SW480 (cell line): ENCODE measurements at regions not wholly inside any gene's neighbourhood (a gene's known extent, or its start where the extent isn't known, plus 50 kb on each side); places are given as distances from the start of the nearest gene placed in this dataset.
A peak's percentile ranks its signal among the peaks of the same experiment; 100 is the strongest.
"Not testable (repeated sequence)": the region's sequence is repeated elsewhere in the genome, so short reads cannot be mapped to it uniquely, and the experiment has no call there.

Experiments used
- DNase-seq: peaks from one replicate; pipeline ENCODE4 v3.0.0-alpha.2; 2016; ENCODE audit warnings: low spot score

DNA sequence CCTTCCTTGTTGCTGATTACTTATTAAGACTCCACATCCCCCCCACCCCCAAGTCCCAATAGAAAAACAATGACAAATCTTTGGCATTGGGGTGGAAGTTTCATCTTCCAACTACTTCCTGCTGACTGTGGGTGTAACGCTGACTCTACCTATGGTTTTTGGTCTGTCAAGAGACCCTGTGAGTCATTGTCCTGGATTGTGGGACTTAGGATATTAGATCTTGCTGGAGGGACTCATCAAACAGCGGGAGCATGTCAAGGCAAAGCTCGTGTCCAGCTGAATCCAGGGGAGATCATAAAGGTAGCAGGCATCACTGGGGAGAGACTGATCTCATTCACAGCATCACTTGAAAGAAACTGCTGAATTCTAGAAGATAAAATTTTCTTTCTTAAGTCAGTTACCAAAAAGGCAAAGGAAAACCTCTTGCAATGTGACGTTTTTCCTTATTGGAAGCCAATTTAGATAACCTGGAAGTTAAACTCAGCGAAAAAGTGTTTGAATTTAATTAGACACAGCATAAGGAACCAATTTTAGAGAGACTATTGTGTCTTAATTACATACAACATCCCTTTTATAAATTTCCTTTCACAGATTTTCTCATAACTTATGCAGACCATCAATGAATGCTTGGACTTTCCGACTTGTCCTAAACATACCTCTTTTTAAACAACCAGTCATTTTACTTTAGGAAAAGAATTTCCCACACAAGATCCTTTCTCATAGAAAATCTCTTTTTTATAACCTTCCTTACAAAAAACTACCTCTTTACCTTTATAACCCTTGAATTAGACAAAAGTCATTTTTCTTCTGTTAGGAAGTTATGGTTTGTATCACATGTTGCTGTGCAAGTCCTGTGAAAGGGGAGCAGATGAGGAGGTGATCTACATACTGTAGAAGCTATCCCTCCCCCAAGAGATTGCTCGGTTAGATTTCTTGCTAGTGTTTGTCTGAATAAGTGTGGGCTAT is 94.6 kb upstream of the SCAF11 start:
- no peak for DNase-seq

DNA sequence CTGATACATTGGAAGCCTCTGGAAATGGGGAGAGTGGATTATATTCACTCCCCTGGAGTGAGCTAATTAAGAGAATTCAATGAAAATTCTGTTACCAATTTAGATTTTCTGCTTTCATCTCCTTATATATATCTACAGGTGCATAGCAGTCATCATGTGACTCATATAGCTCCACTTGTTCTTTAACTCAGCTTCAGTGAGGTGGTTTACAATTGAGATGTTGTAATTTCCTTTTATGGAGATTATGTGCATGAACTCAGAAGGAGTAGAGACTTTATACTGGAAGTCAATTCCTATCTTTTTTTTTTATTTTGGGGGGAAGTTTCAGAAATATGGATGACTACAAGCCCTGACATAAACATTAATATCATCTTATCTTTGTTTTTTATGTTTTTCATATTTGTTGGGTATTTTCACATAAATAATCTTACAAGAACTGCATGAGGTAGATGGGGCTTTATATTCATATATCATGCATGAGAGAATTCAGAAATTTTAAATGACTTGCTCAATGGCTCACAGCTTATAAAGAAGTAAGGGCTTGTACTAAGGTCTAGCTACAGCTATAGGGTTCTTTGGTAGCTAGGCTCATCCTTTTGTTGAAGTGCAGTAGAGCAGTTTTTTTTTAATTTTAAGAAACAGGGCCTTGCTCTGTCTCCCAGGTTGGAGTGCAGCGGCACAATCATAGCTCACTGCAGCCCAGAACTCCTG is 92.3 kb upstream of the SCAF11 start:
- DNase-seq, result no peak

DNA sequence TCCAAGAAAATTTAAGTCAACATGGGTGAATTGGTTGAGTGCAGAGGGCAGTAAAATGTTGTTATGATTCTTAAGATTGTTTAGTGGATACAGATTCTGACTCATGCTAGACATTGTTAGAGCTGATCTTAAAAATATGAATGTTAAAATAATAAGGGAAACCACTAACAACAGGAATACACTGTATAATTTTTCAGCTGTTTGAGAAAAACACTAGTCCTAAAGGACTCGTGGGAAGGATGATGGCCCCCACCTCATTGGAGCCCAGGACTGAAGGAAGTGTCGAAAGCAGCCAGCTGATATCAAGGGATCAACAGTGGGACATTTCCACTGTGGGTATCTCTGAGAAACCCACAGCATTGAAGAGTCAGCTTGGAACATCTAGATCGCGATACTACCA is 82.9 kb upstream of the SCAF11 start:
- no peak for DNase-seq

DNA sequence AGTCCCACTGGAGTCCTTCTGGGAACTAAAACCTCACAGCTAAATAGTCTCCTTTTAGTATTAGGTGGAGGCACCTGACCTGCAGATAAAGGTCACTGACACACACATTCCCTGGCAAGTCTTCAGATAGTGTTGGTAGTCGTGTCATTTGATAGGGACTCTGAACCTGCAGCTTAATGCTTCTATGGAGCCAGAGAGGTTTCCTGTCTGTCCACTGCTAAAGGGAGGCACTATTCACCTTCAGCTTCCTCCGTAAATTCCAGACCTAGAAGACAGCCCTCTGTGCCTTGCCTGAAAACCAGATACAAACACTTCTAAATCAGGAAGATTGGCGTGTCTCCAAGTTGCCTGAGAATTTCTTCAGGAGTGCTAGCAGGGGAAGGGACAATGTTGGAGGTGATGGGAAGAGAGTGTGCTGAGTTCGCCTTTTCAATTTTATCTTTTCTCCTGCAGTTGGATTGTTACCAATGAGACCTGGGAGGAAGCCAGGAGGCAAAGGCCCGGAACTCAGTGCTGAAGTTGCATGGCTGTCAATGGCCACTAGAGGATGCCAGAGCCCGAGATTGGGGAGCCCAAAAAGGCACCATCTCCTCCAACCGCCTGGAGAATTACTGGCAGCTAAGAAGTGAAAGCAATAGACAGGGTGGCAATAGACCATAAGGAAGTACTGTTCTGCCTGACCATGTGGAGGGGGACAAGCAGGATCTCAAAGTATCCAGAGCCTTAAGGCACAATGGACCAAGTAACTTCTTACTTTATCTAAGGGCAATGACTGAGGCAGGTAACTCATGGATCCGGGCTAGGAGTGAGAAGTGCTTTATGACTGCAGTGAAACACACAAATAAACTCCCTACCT is 81.6 kb upstream of the SCAF11 start:
- DNase-seq, result peak; percentile 70

DNA sequence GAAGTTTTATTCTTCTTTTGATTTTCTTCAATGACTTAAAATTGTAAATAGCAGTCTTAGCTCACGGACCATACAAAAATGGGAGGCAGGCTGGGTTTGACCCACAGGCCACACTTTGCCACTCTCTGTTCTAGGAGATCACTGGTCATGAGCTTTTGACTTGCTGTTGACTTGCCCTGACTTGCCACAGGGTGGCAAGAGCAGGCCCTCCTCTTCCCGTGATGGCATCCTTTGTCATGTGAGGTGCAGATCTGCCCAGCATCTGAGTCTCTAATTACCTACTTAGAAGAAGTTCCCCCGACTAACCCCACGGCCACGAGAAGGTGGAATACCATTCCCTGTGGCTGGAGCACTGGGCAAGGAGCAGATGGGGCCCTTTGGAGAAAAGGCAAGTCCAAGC is 81.0 kb upstream of the SCAF11 start:
- no peak for DNase-seq

DNA sequence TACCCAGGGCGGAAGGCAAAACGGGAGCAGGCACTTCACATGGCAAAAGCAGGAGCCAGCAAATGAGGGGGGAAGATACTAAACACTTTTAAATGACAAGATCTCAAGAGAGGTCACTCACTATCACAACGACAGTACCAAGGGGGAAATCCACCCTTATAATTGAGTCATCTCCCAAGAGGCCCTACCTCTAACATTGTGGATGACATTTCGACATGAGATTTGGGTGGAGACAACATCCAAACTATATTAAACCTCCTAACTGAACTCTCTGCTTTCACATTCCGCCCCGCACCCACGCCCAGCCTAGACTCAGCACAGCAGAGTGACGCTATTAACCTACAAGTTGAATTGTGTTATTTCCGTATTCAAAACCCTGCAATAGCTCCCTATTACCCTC is 76.7 kb upstream of the SCAF11 start:
- no peak for DNase-seq

DNA sequence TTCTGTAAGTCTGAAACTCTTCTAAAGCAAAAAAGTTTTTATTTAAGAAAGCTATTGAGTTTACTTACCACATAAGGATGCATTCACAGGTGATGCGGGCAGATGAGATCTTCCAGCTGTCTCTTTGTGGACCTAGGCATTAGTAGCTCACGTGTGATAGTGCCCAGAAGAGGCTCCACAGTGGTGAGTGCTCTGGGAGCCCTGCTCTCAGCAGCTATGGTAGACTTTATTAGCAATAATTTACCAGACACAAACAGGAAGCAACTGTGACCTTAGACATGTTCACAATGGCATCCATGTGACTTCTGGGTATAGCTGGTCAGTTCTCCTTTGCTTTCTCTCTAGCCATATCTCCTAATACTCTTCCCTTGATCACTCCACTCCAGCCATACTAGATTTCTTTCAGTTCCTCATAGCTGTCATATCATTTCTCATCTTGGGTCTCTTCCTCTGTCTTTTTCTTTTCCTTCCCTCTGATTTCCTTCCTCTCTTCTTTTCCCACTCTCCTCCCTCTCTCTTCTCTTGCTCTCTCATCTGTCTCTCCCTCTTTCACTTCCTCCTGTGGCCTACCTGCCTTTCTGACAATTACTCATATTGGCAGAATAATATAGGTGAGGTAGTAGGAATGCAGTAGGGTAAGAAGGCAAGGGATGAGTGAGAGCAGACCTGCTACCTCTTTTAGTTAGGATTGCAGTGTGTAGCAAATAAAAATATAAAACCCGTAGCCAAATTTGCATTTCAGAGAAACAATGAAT is 75.2 kb upstream of the SCAF11 start:
- no peak for DNase-seq

DNA sequence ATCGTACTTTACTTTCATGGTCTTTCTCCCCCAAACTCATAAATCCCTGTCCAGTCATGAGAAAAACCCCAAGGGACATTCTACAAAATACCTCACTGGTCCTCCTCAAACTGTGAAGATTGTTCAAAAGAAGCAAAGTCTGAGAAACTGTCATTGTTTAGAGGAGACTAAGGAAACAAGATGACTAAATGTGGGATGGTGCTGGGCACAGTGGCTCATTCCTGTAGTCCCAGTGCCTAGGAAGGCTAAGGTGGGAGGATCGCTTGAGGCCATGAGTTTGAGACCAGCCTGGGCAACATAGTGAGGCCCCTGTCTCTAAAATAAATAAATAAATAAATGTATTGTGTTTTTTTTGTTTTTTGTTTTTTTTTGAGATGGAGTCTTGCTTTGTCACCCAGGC is 74.2 kb upstream of the SCAF11 start:
- DNase-seq, result no peak

DNA sequence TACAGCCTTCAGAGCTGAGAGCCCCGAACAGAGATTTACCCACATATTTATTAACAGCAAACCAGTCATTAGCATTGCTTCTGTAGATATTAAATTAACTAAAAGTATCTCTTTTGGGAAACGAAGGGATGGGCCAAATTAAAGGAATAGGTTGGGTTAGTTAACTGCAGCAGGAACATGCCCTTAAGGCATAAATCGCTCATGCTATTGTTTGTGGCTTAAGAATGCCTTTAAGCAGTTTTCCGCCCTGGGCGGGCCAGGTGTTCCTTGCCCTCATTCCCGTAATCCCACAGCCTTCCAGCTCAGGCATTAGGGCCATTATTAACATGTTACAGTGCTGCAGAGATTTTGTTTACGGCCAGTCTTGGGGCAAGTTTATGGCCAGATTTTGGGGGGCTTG is 68.3 kb upstream of the SCAF11 start:
- not testable (repeated sequence) for DNase-seq

DNA sequence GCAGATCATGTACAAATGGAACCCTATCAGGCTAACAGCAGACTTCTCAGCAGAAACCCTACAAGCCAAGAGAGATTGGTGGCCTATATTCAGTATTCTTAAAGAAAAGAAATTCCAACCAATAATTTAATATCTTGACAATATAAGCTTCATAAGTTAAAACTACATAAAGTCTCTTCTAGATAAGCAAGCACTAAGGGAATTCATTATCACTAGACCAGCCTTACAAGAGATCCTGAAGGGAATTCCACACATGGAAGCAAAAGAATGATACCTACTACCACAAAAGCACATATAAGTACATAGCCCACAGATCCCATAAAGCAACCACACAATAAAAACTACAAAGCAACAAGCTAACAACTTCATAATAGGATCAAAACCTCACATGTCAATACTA is 60.4 kb upstream of the SCAF11 start:
- no peak for DNase-seq

DNA sequence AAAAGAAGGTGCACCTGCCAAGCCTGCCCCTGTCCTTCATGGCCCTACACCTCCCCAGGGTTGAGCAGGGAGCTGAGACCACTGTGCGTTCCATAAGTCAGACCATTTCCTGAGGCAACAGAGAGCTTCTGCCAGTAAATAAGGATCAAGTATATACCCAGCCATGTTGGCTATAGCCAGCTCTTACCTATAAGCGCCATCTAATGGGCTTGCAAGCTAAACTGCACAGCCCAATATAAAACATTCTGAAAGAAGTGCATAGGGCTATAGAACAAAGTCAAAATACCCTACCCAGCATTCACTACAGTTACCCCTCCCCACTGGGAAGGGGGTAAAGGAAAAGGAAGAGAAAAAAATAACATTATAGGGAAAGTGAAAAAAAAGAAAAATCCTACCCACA is 59.3 kb upstream of the SCAF11 start:
- DNase-seq, result no peak

DNA sequence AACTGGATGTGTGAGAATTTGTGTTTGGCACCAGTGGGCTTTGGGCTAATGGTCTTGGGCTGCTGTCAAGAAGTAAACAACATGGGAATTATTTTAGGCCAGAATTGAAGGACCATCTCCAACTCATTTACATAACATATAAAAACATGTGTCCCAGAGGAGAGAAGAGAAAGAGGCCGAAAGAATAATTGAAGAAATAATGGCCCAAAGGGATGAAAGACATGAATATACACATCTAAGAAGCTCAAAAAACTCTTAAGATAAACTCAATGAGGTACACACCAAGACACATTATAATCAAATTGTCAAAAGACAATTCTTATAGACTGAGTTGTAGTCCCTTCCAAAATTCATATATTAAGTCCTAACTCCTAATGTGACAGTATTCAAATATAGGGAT is 56.1 kb upstream of the SCAF11 start:
- DNase-seq, result no peak

DNA sequence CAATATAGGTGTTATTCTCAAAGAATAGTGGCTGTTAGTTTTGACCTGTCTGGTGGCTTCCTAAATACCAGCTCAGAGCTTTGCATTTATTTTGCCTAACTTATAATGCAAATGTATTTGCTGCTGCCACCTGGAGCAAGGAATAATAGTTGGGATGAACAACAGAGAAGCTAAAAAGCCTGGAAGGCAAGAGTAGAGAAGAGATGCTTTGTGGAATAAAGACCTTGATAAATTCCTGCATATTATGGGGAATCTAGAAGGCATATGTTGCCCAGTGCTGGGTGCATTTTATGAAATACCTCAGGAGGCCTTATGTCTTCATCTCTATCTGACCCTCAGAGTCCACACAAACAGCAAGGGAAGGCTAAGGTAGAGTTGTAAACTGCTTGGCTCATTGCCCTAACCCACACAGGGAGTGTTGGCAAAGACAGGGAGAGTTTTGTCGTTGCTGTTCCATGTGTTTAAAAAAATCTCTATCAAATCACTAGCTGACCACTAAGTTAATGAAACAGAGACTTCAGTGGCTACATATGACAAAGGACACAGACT is 53.7 kb upstream of the SCAF11 start:
- no peak for DNase-seq
